ENCODE measurements at regions not wholly inside any gene's neighbourhood (a gene's known extent, or its start where the extent isn't known, plus 50 kb on each side); places are given as distances from the start of the nearest gene placed in this dataset.

DNA sequence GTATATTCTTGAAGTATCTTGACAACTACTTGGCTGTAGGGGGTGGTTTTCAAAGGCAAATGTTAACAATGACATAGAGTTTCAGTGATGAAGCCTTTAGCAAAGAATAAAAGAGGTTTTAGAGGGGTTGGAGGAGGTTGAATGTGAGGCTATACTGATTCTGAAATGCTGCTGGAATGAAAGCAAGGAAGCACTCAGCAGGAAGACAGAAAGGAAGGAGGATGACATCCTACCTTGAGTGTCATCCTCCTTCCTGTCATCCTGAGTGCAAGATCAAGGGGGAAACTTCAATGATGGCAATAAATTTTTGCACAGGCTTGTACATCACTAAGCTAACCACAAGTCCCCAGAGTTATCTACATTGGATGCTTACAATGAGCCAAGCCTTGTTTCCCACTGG lies 120.5 kb downstream of the APIP start:
- DNase-seq (ENCODE audit: low read depth), result no peak
- H3K4me3 ChIP-seq (ENCODE audit: low read depth, low read length), result no peak overlapping the region
- TF ChIP-seq, protein P1, sequence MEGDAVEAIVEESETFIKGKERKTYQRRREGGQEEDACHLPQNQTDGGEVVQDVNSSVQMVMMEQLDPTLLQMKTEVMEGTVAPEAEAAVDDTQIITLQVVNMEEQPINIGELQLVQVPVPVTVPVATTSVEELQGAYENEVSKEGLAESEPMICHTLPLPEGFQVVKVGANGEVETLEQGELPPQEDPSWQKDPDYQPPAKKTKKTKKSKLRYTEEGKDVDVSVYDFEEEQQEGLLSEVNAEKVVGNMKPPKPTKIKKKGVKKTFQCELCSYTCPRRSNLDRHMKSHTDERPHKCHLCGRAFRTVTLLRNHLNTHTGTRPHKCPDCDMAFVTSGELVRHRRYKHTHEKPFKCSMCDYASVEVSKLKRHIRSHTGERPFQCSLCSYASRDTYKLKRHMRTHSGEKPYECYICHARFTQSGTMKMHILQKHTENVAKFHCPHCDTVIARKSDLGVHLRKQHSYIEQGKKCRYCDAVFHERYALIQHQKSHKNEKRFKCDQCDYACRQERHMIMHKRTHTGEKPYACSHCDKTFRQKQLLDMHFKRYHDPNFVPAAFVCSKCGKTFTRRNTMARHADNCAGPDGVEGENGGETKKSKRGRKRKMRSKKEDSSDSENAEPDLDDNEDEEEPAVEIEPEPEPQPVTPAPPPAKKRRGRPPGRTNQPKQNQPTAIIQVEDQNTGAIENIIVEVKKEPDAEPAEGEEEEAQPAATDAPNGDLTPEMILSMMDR (conservative IDR thresholded peaks at IDR 0.05; ENCODE audit: low read depth, low read length), result no peak

- TF ChIP-seq, protein P1 (conservative IDR thresholded peaks at IDR 0.05; ENCODE audit: low read depth, low read length), result no peak
- no peak for DNase-seq (ENCODE audit: low read depth)
- H3K4me3 ChIP-seq (ENCODE audit: low read depth, low read length), result no peak overlapping the region
These were observed 121.5 kb downstream of the APIP start for GRCh38 chr11:34794696-34795095.

GRCh38 chr11:34793666-34794065 lies 122.5 kb downstream of the APIP start:
- H3K4me3 ChIP-seq (ENCODE audit: low read depth, low read length), result no peak overlapping the region
- TF ChIP-seq, protein P1 (conservative IDR thresholded peaks at IDR 0.05; ENCODE audit: low read depth, low read length), result no peak
- DNase-seq (ENCODE audit: low read depth), result no peak

GRCh38 chr11:34792814-34793258 lies 123.3 kb downstream of the APIP start:
- DNase-seq (ENCODE audit: low read depth), result no peak
- TF ChIP-seq, protein P1 (conservative IDR thresholded peaks at IDR 0.05; ENCODE audit: low read depth, low read length), result no peak
- no peak overlapping the region for H3K4me3 ChIP-seq (ENCODE audit: low read depth, low read length)

DNA sequence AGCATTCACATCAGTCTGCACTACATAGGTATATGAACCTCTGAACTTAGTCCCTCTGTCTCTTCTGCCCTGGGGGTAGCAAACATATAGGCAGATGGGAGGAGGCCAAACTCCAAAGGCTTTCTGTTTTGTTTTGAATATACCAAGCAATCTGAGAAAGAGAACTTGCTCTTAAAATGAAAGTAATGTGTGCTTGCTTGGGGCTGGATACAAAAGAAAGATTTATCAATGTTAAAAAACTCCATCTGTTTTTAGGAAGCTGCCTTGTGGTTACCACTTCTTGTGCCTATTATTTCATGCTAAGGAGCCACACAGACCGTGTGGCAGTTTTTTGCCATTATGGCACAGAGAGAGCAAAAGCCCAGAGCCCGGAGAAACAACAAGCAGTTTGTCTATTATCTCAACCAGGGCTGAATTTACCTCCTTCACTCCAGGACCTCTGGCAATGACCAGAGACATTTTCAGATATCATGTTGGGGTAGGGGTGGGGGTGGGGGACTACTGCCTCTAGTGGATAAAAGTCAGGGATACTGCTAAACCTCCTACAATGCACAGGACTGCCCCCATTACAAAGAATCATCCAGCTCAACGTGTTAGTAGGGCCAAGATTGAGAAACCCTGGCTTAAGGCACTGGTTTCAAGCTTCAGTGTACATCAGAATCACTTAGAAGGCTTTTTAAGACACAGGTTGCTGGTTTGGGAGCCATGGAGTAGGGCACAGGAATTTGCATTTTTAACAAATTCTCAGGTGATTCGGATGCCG lies 124.2 kb downstream of the APIP start:
- TF ChIP-seq, protein P1 (conservative IDR thresholded peaks at IDR 0.05; ENCODE audit: low read depth, low read length), result no peak
- H3K4me3 ChIP-seq (ENCODE audit: low read depth, low read length), result no peak overlapping the region
- no peak for DNase-seq (ENCODE audit: low read depth)

DNA sequence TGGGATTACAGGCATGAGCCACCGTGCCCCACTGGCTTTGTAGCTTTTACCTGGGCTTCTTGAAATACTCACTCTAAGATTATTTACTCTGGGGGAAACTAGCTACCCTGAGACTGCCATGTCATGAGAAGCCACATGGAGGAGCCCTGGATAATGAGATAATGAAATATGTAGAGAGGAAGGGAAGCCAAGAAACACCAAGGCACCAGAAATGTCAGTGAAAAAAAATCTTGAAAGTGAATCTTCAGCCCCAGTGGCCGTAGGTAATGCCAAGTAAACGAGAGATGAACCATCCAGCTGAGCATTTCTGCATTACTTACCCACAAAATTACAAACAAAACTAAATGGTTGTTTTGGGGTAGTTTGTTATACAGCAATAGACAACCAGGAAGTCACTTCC lies 125.6 kb downstream of the APIP start:
- no peak for DNase-seq (ENCODE audit: low read depth)
- no peak overlapping the region for H3K4me3 ChIP-seq (ENCODE audit: low read depth, low read length)
- TF ChIP-seq, protein P1 (conservative IDR thresholded peaks at IDR 0.05; ENCODE audit: low read depth, low read length), result no peak
